ENCODE measurements at regions not wholly inside any gene's neighbourhood (a gene's known extent, or its start where the extent isn't known, plus 50 kb on each side); places are given as distances from the start of the nearest gene placed in this dataset.

DNA sequence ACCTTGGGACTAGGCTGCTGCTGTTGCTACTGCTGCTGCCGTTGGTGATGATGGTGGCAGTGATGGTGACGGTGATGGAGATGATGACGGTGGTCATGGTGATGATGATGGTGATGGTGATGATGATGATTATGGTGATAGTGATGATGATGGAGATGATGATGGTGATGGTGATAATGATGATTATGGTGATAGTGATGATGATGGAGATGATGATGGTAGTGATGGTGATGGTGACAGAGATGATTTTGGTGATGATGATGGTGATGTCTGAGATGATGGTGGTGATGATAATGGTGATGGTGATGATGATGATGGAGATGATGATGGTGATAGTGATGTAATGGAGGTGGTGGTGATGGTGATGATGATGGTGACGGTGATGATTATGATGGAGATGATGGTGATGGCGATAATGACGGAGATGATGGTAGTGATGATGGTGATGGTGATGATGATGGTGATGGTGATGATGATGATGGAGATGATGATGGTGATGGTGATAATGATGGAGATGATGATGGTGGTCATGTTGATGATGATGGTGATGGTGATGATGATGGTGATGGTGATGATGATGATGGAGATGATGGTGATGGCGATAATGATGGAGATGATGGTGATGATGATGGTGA is 156.8 kb upstream of the PWP1 start:
- Histone ChIP-seq H3K27me3 (ENCODE audit: control insufficient read depth, insufficient read depth, low read length) (no peaks in the 10 kb centered on the region), H3K36me3 (ENCODE audit: control insufficient read depth, insufficient read depth, low read length) (no peaks in the 10 kb centered on the region), H3K9ac (ENCODE audit: insufficient read depth, low read length) (no peak overlapping the region), H3K27ac (ENCODE audit: insufficient read depth, low read length) (no peak overlapping the region), H3K4me3 (replicated peaks in 1 of 4; ENCODE audit: control extremely low read depth in 1 of 4, insufficient read depth in 1 of 4, low read depth in 3 of 4, low read length in 4 of 4) (no peak overlapping the region), H3K4me1 (ENCODE audit: control insufficient read depth, extremely low read depth, insufficient read depth, low read length) (no peaks in the 10 kb centered on the region), H3K9me3 (ENCODE audit: control insufficient read depth, insufficient read depth, low read depth, low read length) (no peaks in the 10 kb centered on the region), H4K20me1 (ENCODE audit: control insufficient read depth, extremely low read depth, insufficient read depth, low read length) (no peaks in the 10 kb centered on the region), H3K4me2 (ENCODE audit: extremely low read depth, insufficient read depth, low read length) (no peak overlapping the region), H3K79me2 (ENCODE audit: control insufficient read depth, insufficient read depth, low read length) (no peaks in the 10 kb centered on the region), H2AFZ (ENCODE audit: low read length) (no peak overlapping the region)
- no peak for DNase-seq (ENCODE audit: low read depth in 2 of 2)
- TF ChIP-seq EZH2 (IDR thresholded peaks at IDR 0.05; ENCODE audit: low read length, missing control alignments) = no peak
- TF ChIP-seq, protein P1, sequence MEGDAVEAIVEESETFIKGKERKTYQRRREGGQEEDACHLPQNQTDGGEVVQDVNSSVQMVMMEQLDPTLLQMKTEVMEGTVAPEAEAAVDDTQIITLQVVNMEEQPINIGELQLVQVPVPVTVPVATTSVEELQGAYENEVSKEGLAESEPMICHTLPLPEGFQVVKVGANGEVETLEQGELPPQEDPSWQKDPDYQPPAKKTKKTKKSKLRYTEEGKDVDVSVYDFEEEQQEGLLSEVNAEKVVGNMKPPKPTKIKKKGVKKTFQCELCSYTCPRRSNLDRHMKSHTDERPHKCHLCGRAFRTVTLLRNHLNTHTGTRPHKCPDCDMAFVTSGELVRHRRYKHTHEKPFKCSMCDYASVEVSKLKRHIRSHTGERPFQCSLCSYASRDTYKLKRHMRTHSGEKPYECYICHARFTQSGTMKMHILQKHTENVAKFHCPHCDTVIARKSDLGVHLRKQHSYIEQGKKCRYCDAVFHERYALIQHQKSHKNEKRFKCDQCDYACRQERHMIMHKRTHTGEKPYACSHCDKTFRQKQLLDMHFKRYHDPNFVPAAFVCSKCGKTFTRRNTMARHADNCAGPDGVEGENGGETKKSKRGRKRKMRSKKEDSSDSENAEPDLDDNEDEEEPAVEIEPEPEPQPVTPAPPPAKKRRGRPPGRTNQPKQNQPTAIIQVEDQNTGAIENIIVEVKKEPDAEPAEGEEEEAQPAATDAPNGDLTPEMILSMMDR (conservative IDR thresholded peaks at IDR 0.05 in 1 of 2, IDR thresholded peaks at IDR 0.05 in 1 of 2; ENCODE audit: low read depth in 1 of 2, low read length in 2 of 2) = no peak

DNA sequence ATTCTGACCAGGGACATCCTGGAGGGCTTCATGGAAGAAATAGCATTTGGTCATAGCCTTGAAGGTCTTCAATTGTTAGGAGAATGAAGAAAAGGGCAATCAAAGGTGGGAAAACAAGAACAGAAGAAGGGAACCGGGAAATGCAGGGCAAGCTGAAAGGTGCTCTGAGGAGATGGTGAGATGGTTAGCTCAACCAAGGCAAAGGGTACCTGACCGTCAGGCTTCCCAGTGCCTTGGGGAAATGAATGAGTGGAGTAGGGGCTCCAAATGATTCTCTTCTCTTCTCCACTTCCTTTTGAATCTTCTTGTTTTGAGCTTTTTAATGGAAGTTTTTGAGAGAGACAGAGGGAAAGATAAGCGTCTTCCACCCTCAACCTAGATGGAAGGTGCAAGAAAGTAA is 155.6 kb upstream of the PWP1 start:
- no peak overlapping the region for H3K27ac ChIP-seq (ENCODE audit: insufficient read depth, low read length)
- H3K9ac ChIP-seq (ENCODE audit: insufficient read depth, low read length) = no peak overlapping the region
- TF ChIP-seq, protein P1 (conservative IDR thresholded peaks at IDR 0.05 in 1 of 2, IDR thresholded peaks at IDR 0.05 in 1 of 2; ENCODE audit: low read depth in 1 of 2, low read length in 2 of 2) = no peak
- TF ChIP-seq EZH2 (IDR thresholded peaks at IDR 0.05; ENCODE audit: low read length, missing control alignments) = no peak
- no peaks in the 10 kb centered on the region for H4K20me1 ChIP-seq (ENCODE audit: control insufficient read depth, extremely low read depth, insufficient read depth, low read length)
- no peak for DNase-seq (ENCODE audit: low read depth in 2 of 2)
- H3K4me2 ChIP-seq (ENCODE audit: extremely low read depth, insufficient read depth, low read length) = no peak overlapping the region
- H3K27me3 ChIP-seq (ENCODE audit: control insufficient read depth, insufficient read depth, low read length) = no peaks in the 10 kb centered on the region
- H3K79me2 ChIP-seq (ENCODE audit: control insufficient read depth, insufficient read depth, low read length) = no peaks in the 10 kb centered on the region
- H3K36me3 ChIP-seq (ENCODE audit: control insufficient read depth, insufficient read depth, low read length) = no peaks in the 10 kb centered on the region
- H2AFZ ChIP-seq (ENCODE audit: low read length) = no peak overlapping the region
- no peaks in the 10 kb centered on the region for H3K9me3 ChIP-seq (ENCODE audit: control insufficient read depth, insufficient read depth, low read depth, low read length)
- H3K4me1 ChIP-seq (ENCODE audit: control insufficient read depth, extremely low read depth, insufficient read depth, low read length) = no peaks in the 10 kb centered on the region
- H3K4me3 ChIP-seq (replicated peaks in 1 of 4; ENCODE audit: control extremely low read depth in 1 of 4, insufficient read depth in 1 of 4, low read depth in 3 of 4, low read length in 4 of 4) = no peak overlapping the region

DNA sequence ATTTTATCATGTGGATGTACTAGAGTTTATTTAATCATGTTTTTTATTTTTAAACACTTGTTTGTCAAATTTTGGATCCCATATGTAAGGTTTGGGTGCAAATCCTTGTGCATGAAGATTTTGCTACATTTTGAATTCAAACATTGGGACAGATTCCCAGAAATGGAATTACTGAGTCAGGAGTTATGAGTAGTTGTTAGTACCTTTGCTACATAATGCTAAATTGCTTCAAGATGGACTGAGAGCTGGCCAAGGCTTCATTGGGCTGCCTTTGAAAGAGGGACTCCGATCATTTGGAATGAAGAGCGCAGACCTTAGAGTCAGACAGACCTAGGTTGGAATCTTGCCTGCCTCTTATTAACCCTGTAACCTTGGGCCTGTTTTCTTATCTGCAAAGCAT is 154.9 kb upstream of the PWP1 start:
- DNase-seq (ENCODE audit: low read depth in 2 of 2) = peak in 1 of 2 donors; percentile 6

More for the DNA sequence above, 154.9 kb upstream of the PWP1 start:
- TF ChIP-seq, protein P1 (conservative IDR thresholded peaks at IDR 0.05 in 1 of 2, IDR thresholded peaks at IDR 0.05 in 1 of 2; ENCODE audit: low read depth in 1 of 2, low read length in 2 of 2) = no peak
- TF ChIP-seq EZH2 (IDR thresholded peaks at IDR 0.05; ENCODE audit: low read length, missing control alignments) = no peak
- H3K4me1 ChIP-seq (ENCODE audit: control insufficient read depth, extremely low read depth, insufficient read depth, low read length) = no peaks in the 10 kb centered on the region
- H4K20me1 ChIP-seq (ENCODE audit: control insufficient read depth, extremely low read depth, insufficient read depth, low read length) = no peaks in the 10 kb centered on the region
- no peak overlapping the region for H3K4me3 ChIP-seq (replicated peaks in 1 of 4; ENCODE audit: control extremely low read depth in 1 of 4, insufficient read depth in 1 of 4, low read depth in 3 of 4, low read length in 4 of 4)
- no peak overlapping the region for H3K27ac ChIP-seq (ENCODE audit: insufficient read depth, low read length)
- no peaks in the 10 kb centered on the region for H3K27me3 ChIP-seq (ENCODE audit: control insufficient read depth, insufficient read depth, low read length)
- H3K4me2 ChIP-seq (ENCODE audit: extremely low read depth, insufficient read depth, low read length) = no peak overlapping the region
- no peaks in the 10 kb centered on the region for H3K36me3 ChIP-seq (ENCODE audit: control insufficient read depth, insufficient read depth, low read length)
- H3K9ac ChIP-seq (ENCODE audit: insufficient read depth, low read length) = no peak overlapping the region
- H3K9me3 ChIP-seq (ENCODE audit: control insufficient read depth, insufficient read depth, low read depth, low read length) = no peaks in the 10 kb centered on the region
- H2AFZ ChIP-seq (ENCODE audit: low read length) = no peak overlapping the region
- no peaks in the 10 kb centered on the region for H3K79me2 ChIP-seq (ENCODE audit: control insufficient read depth, insufficient read depth, low read length)

Measured in fibroblast of lung (primary cell).